ENCODE measurements at regions not wholly inside any gene's neighbourhood (a gene's known extent, or its start where the extent isn't known, plus 50 kb on each side); places are given as distances from the start of the nearest gene placed in this dataset.
A peak's percentile ranks its signal among the peaks of the same experiment; 100 is the strongest.
"Not testable (repeated sequence)": the region's sequence is repeated elsewhere in the genome, so short reads cannot be mapped to it uniquely, and the experiment has no call there.

DNA sequence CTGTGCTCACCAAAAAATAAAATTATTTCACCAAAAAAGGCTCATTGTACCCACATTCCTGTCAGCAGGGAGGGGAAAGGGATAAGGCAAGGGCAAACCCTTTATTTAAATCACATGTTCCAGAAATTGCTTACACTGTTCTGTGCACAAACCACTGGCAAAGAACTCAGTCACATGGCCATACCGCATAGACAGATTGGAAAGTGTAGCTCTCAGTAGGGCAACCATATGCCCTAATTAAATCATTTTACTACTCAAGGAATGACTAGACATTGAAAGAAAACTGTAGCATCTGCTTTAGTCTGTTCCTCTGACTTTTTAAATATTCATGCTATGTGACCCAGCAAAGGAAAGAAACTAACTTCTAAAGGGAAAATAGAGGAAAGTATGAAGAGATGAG, 119.2 kb upstream of the FAM241A start:
- ChIA-PET CTCF (no interaction called here), POLR2A (no interaction called here)
- no peak for DNase-seq (ENCODE audit: extremely low spot score)
- TF ChIP-seq PKNOX1 (IDR thresholded peaks at IDR 0.05) (no peak), ARNT (IDR thresholded peaks at IDR 0.05) (no peak), ZNF384 (IDR thresholded peaks at IDR 0.05) (no peak), LEF1 (IDR thresholded peaks at IDR 0.05; ENCODE audit: borderline replicate concordance) (no peak), SUZ12 (IDR thresholded peaks at IDR 0.05) (no peak), HDGF (IDR thresholded peaks at IDR 0.05; ENCODE audit: borderline replicate concordance) (no peak), FOXA1 (IDR thresholded peaks at IDR 0.05) (no peak), CTBP1 (IDR thresholded peaks at IDR 0.05; ENCODE audit: borderline replicate concordance) (no peak), TARDBP (IDR thresholded peaks at IDR 0.05) (no peak), NFRKB (IDR thresholded peaks at IDR 0.05) (no peak), FOXK2 (IDR thresholded peaks at IDR 0.05) (no peak), L3MBTL2 (conservative IDR thresholded peaks at IDR 0.05) (no peak)

GRCh38 chr4:112029771-112030171, 115.5 kb upstream of the FAM241A start:
- peak; percentile 38 for DNase-seq (ENCODE audit: extremely low spot score)
- TF ChIP-seq PKNOX1 (IDR thresholded peaks at IDR 0.05), result peak; percentile 48; the same call in 1 of the 2 replicates
- no peak for TF ChIP-seq L3MBTL2 (conservative IDR thresholded peaks at IDR 0.05)
- ChIA-PET CTCF (interaction anchor here (0.8 to 2.1 kb wide), 2 partner anchors 17 to 85 kb away, joined by 3 to 13 read pairs; no protein-coding TSS in a partner anchor), POLR2A (no interaction called here)

GRCh38 chr4:112031712-112032328, 113.4 kb upstream of the FAM241A start:
- CTCF ChIA-PET, result interaction anchor here (0.8 to 2.0 kb wide), 4 partner anchors 87 to 390 kb away, joined by 3 to 18 read pairs (median 5); no protein-coding TSS in a partner anchor
- peak; percentile 58 for DNase-seq (ENCODE audit: extremely low spot score)
- TF ChIP-seq ZNF384 (IDR thresholded peaks at IDR 0.05) (no peak), NFRKB (IDR thresholded peaks at IDR 0.05) (no peak)
- POLR2A ChIA-PET, result no interaction called here

GRCh38 chr4:112036886-112037285, 108.4 kb upstream of the FAM241A start:
- CTCF ChIA-PET, result interaction anchor here (0.5 kb wide), 1 partner anchor 28 kb away, joined by 3 read pairs; no protein-coding TSS in a partner anchor
- POLR2A ChIA-PET, result no interaction called here
- DNase-seq (ENCODE audit: extremely low spot score), result no peak
- TF ChIP-seq FOXM1 (IDR thresholded peaks at IDR 0.05; ENCODE audit: borderline replicate concordance) (no peak), ELF4 (IDR thresholded peaks at IDR 0.05) (no peak), ARNT (IDR thresholded peaks at IDR 0.05) (no peak), NFRKB (IDR thresholded peaks at IDR 0.05) (no peak), ZNF384 (IDR thresholded peaks at IDR 0.05) (no peak), TARDBP (IDR thresholded peaks at IDR 0.05) (no peak), CTBP1 (IDR thresholded peaks at IDR 0.05; ENCODE audit: borderline replicate concordance) (no peak), L3MBTL2 (conservative IDR thresholded peaks at IDR 0.05) (no peak), SP1 (IDR thresholded peaks at IDR 0.05) (no peak), BHLHE40 (IDR thresholded peaks at IDR 0.05; ENCODE audit: borderline replicate concordance) (no peak), PKNOX1 (IDR thresholded peaks at IDR 0.05) (no peak), SUZ12 (IDR thresholded peaks at IDR 0.05) (no peak), FOXA1 (IDR thresholded peaks at IDR 0.05) (no peak), HDGF (IDR thresholded peaks at IDR 0.05; ENCODE audit: borderline replicate concordance) (no peak), FOXK2 (IDR thresholded peaks at IDR 0.05) (no peak), LEF1 (IDR thresholded peaks at IDR 0.05; ENCODE audit: borderline replicate concordance) (no peak)

DNA sequence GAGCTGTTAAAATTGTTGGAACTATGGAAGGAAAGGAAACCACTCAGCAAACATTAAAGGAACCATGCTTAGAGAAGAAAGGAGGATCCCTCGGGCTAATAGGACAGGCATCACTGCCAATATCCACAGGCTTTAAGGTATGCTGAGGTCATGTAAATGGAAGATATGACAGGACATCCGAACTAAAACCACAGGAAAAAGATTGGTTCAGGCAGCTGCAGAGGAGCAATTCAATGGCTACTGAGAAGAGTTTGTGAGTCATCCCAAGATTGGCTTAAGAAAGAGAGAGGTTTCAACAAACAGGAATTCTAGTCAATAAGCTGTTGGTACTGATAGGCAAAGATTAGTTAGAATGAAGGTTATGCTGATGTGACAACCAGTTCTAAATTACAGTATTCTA, 106.4 kb upstream of the FAM241A start:
- no peak for DNase-seq (ENCODE audit: extremely low spot score)
- no peak for TF ChIP-seq FOXK2 (IDR thresholded peaks at IDR 0.05)
- no peak for TF ChIP-seq BHLHE40 (IDR thresholded peaks at IDR 0.05; ENCODE audit: borderline replicate concordance)
- no peak for TF ChIP-seq NFRKB (IDR thresholded peaks at IDR 0.05)
- no peak for TF ChIP-seq FOXM1 (IDR thresholded peaks at IDR 0.05; ENCODE audit: borderline replicate concordance)
- ChIA-PET POLR2A (no interaction called here), CTCF (no interaction called here)

DNA sequence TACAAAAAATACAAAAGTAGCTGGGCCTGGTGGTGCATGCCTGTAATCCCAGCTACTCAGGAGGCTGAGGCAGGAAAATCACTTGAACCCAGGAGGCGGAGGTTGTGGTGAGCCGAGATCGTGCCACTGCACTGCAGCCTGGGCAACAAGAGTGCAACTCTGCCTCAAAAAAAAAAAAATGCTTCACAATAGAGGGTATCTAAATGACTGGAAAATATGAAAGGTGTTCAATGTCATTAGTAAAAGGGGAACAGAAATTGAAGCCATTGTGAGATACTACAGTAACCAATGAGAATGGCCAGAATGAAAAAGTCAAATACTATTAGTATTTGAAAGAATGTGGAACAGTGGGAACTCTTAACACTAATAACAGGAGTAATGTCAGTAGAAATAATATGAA, 96.1 kb upstream of the FAM241A start:
- CTCF ChIA-PET, result interaction anchor here (0.6 kb wide), 1 partner anchor 18 kb away, joined by 3 read pairs; no protein-coding TSS in a partner anchor
- DNase-seq (ENCODE audit: extremely low spot score); POLR2A ChIA-PET: not testable (repeated sequence)

DNA sequence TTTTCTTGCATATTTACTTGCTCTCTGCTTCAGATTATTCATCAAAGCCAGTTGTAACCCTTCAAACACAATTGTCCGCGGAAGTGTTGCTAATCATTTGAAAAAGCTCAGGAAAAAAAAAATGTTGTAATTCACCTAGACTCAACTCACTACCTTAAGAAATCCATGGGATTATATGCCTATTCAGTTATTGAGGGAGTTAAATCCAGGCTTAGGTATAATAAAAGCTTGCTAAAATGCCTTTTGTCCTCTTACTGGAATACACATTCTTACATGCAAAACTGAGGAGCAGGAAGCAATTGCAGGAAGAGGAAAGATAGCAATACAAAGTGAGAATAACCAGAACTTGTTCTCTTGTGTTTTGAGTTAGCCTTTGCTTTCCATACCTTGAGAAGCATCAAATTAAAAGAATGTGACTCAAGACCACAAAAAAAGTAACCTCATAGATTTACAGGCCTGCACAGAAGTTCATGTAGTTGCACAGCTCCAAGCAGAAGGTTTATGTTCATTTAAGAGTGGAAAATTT, 91.4 kb upstream of the FAM241A start:
- TF ChIP-seq NFRKB (IDR thresholded peaks at IDR 0.05) (no peak), SUZ12 (IDR thresholded peaks at IDR 0.05) (no peak), L3MBTL2 (conservative IDR thresholded peaks at IDR 0.05) (no peak), FOXM1 (IDR thresholded peaks at IDR 0.05; ENCODE audit: borderline replicate concordance) (no peak), CTBP1 (IDR thresholded peaks at IDR 0.05; ENCODE audit: borderline replicate concordance) (no peak), FOXK2 (IDR thresholded peaks at IDR 0.05) (no peak), FOXA1 (IDR thresholded peaks at IDR 0.05) (no peak), LEF1 (IDR thresholded peaks at IDR 0.05; ENCODE audit: borderline replicate concordance) (no peak), ELF4 (IDR thresholded peaks at IDR 0.05) (no peak), ARNT (IDR thresholded peaks at IDR 0.05) (no peak), HDGF (IDR thresholded peaks at IDR 0.05; ENCODE audit: borderline replicate concordance) (no peak), ZNF384 (IDR thresholded peaks at IDR 0.05) (no peak), BHLHE40 (IDR thresholded peaks at IDR 0.05; ENCODE audit: borderline replicate concordance) (no peak), SP1 (IDR thresholded peaks at IDR 0.05) (no peak), TARDBP (IDR thresholded peaks at IDR 0.05) (no peak)
- CTCF ChIA-PET, result interaction anchor here (0.7 kb wide), 1 partner anchor 578 kb away, joined by 3 read pairs; no protein-coding TSS in a partner anchor
- POLR2A ChIA-PET, result no interaction called here
- DNase-seq (ENCODE audit: extremely low spot score), result no peak

Data from HEK293T (cell line).